ENCODE measurements at regions not wholly inside any gene's neighbourhood (a gene's known extent, or its start where the extent isn't known, plus 50 kb on each side); places are given as distances from the start of the nearest gene placed in this dataset.

GRCh38 chr13:60343978-60344377 lies 53.0 kb upstream of the TDRD3 start:
- TF ChIP-seq ESRRA (CRISPR knock-in tag; IDR thresholded peaks at IDR 0.05; ENCODE audit: borderline replicate concordance) (no peak), GABPB1 (CRISPR knock-in tag; IDR thresholded peaks at IDR 0.05) (no peak), SP1 (CRISPR knock-in tag; conservative IDR thresholded peaks at IDR 0.05) (no peak), RELA (CRISPR knock-in tag; IDR thresholded peaks at IDR 0.05; ENCODE audit: borderline replicate concordance) (no peak), NR2C2 (CRISPR knock-in tag; IDR thresholded peaks at IDR 0.05) (no peak), JUN (CRISPR knock-in tag; IDR thresholded peaks at IDR 0.05) (no peak), HMGXB4 (CRISPR knock-in tag; IDR thresholded peaks at IDR 0.05) (no peak)
